Breast epithelium (tissue), 4 donors: ENCODE measurements at regions not wholly inside any gene's neighbourhood (a gene's known extent, or its start where the extent isn't known, plus 50 kb on each side); places are given as distances from the start of the nearest gene placed in this dataset.

Experiments used
- DNase-seq, 2 donors: peaks; one replicate each; pipeline ENCODE4 v3.0.0-alpha.2; 2019; ENCODE audit warnings: low spot score in 2 of 2
- H3K27ac ChIP-seq, 2 donors: fragments of 200-600 bp; sonication (generic) in 1 of 2; one replicate each; pipeline ENCODE4 v1.5.1; 2016 to 2019; ENCODE audit warnings: mild to moderate bottlenecking in 1 of 2
- H3K27me3 ChIP-seq, 2 donors: fragments of 200-600 bp; sonication (generic) in 1 of 2; one replicate each; pipeline versions ENCODE4 v1.5.1 to v1.6.0; 2017 to 2019; ENCODE audit warnings: control low read depth in 1 of 2, mild to moderate bottlenecking in 1 of 2
- H3K36me3 ChIP-seq: fragments of 200-600 bp; one replicate; pipeline ENCODE4 v1.5.1; 2019
- H3K4me1 ChIP-seq, 2 donors: fragments of 200-600 bp; sonication (generic); one replicate each; pipeline ENCODE4 v1.5.1; 2016 to 2019; ENCODE audit warnings: control low read depth in 1 of 2
- H3K4me3 ChIP-seq, 3 donors: fragments of 200-600 bp; sonication (generic); 1 replicate in 2 of 3; 2 replicates in 1 of 3; pipeline ENCODE4 v1.5.1; 2016 to 2019; ENCODE audit warnings: mild to moderate bottlenecking in 3 of 3, moderate library complexity in 2 of 3
- H3K9me3 ChIP-seq, 2 donors: fragments of 200-600 bp; sonication (generic) in 1 of 2; one replicate each; pipeline ENCODE4 v1.5.1; 2016 to 2019; ENCODE audit warnings: control low read depth in 1 of 2
- POLR2A ChIP-seq: fragments of 450-650 bp; IDR thresholded peaks from one replicate; pipeline ENCODE4 v1.6.1; 2016; ENCODE audit warnings: antibody characterized with exemption, mild to moderate bottlenecking, moderate library complexity
- POLR2AphosphoS5 ChIP-seq, 3 donors: sonication (generic); formaldehyde crosslinking; IDR thresholded peaks; one replicate each; pipeline ENCODE4 v1.6.1; 2017; ENCODE audit warnings: antibody characterized with exemption in 3 of 3
- intact Hi-C: fragments of 100-400 bp; cut with DNase I; formaldehyde crosslinking; loops from one replicate; pipeline ENCODE4 v1.15.1; 2023; ENCODE audit warnings: low total_unique reads
- TF ChIP-seq, protein P1 (sequence below), 3 donors: fragments of 450-650 bp; IDR thresholded peaks; one replicate each; pipeline ENCODE4 v1.5.1; 2016 to 2017; ENCODE audit warnings: antibody characterized with exemption in 3 of 3, mild to moderate bottlenecking in 3 of 3, moderate library complexity in 3 of 3

DNA sequence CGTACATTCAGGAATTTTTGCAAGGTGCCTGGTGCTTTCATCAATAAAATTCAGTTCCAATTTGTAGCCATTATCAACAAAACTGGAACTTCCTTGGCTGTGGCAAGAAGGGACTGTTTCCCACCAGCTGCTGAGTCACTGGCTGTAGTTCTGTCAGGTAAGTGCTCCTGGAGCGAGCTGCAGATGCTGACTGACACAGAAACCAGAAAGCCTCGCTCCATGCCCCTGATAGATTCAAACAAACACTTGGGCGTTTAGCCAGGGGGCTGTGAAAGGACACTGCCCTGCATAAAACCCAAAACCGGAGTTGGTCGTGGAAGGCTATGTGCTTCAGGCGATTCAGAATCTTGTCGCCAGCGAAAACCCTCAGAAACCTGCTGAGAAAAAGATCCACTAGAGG, 188.4 kb upstream of the FAM9B start:
- H3K4me3 ChIP-seq: no peak overlapping the region
- H3K27me3 ChIP-seq: peaks cover 0 to 4% of the 10 kb centered on the region in 2 donors
- no peaks in the 10 kb centered on the region for H3K9me3 ChIP-seq
- TF ChIP-seq, protein P1, sequence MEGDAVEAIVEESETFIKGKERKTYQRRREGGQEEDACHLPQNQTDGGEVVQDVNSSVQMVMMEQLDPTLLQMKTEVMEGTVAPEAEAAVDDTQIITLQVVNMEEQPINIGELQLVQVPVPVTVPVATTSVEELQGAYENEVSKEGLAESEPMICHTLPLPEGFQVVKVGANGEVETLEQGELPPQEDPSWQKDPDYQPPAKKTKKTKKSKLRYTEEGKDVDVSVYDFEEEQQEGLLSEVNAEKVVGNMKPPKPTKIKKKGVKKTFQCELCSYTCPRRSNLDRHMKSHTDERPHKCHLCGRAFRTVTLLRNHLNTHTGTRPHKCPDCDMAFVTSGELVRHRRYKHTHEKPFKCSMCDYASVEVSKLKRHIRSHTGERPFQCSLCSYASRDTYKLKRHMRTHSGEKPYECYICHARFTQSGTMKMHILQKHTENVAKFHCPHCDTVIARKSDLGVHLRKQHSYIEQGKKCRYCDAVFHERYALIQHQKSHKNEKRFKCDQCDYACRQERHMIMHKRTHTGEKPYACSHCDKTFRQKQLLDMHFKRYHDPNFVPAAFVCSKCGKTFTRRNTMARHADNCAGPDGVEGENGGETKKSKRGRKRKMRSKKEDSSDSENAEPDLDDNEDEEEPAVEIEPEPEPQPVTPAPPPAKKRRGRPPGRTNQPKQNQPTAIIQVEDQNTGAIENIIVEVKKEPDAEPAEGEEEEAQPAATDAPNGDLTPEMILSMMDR (IDR thresholded peaks at IDR 0.05): no peak
- no peak for TF ChIP-seq POLR2AphosphoS5 (IDR thresholded peaks at IDR 0.05)
- no peak for TF ChIP-seq POLR2A
- no peaks in the 10 kb centered on the region for H3K4me1 ChIP-seq
- no peak for DNase-seq
- H3K36me3 ChIP-seq: no peaks in the 10 kb centered on the region
- intact Hi-C loops: no loop called here
- no peak overlapping the region for H3K27ac ChIP-seq

DNA sequence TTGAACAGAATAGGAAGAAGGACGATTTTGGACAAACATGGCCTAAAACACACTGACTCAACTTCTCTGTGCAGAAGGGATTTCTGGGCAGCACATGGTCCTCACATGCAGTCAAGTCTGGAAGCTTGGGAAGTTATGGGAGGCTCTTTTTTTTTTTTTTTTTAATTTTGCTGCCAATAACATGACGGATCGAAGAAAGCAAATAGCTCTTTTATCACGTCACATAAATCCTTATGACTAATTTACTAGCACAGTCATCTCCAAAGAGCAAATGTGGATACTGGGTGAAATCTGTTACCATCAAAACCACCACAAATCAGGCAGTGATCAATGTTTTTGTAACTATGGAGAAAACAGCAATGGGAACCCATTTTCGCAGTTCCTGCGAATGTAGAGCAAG, 193.3 kb upstream of the FAM9B start:
- Histone ChIP-seq H3K4me1 (no peaks in the 10 kb centered on the region), H3K9me3 (no peaks in the 10 kb centered on the region), H3K27ac (no peak overlapping the region), H3K4me3 (no peak overlapping the region), H3K36me3 (no peaks in the 10 kb centered on the region), H3K27me3 (peaks cover 0 to 4% of the 10 kb centered on the region in 2 donors)
- intact Hi-C loops: no loop called here
- DNase-seq: no peak
- TF ChIP-seq POLR2A: no peak
- no peak for TF ChIP-seq POLR2AphosphoS5 (IDR thresholded peaks at IDR 0.05)
- TF ChIP-seq, protein P1 (IDR thresholded peaks at IDR 0.05): no peak

DNA sequence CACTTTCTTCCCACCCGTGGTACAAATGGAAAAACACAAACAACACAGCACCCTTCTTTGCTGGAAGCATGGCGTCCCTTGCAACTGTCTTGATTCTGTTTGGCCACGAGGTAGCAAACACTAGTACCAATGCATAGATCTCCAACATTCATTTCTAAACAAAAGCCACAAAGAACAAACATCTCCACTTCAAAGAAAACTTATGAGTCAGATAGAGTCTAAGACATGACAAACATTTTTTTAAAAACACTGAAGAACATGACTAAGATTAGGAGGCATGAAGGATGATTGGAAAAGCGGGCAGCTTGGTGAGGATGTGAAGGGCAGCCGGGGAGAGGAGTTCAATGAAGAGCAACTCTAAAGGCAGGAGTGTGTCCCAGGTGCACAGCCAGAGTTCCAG, 197.6 kb upstream of the FAM9B start:
- no peak for TF ChIP-seq POLR2AphosphoS5 (IDR thresholded peaks at IDR 0.05)
- TF ChIP-seq, protein P1 (IDR thresholded peaks at IDR 0.05): no peak
- no peak for TF ChIP-seq POLR2A
- Histone ChIP-seq H3K27me3 (no peaks in the 10 kb centered on the region), H3K9me3 (no peaks in the 10 kb centered on the region), H3K36me3 (no peaks in the 10 kb centered on the region), H3K4me3 (no peak overlapping the region), H3K27ac (no peak overlapping the region), H3K4me1 (no peaks in the 10 kb centered on the region)
- intact Hi-C loops: no loop called here
- DNase-seq: no peak

DNA sequence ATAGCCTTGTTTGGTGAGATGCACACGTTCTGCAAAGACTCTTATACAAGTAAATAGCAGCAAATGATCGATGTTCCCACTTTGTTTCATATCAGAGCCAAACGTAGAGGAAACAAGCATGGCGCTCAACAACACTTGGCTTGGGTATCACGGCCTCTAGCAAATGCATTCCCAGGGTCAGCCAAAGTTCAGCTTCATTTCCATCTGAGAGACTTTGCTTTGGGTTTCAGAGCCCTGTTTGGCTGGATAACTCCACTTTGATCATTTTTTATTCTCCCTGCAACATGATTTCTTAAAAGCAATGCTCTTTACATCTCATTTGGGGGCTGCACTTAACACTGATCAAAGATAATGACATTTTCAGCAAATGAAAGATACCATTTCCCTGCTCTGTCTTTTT, 199.2 kb upstream of the FAM9B start:
- intact Hi-C loops: no loop called here
- Histone ChIP-seq H3K36me3 (no peaks in the 10 kb centered on the region), H3K4me1 (no peaks in the 10 kb centered on the region), H3K4me3 (no peak overlapping the region), H3K9me3 (no peaks in the 10 kb centered on the region), H3K27ac (no peak overlapping the region), H3K27me3 (no peaks in the 10 kb centered on the region)
- DNase-seq: no peak
- TF ChIP-seq POLR2AphosphoS5 (IDR thresholded peaks at IDR 0.05) (no peak), POLR2A (no peak)
- TF ChIP-seq, protein P1 (IDR thresholded peaks at IDR 0.05): no peak

DNA sequence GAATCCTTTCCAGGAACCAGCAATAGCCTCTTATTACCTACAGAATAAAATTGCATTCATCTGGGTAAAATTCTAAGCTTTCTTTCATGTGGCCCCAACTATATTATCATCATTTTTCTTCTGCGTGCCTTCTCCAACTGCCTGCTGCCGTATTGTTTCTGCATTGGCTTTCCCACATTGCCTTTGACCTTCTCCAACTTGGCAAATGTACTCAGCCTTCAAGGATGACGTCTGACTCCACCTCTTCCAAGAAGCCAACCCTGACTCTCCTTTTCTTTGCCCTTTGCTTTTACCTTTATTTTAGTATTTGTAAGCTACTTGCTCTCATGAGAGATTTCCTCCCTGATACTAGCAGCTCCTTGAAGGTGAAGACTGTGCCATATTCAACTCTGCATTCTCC, 200.4 kb upstream of the FAM9B start:
- Histone ChIP-seq H3K4me1 (no peaks in the 10 kb centered on the region), H3K36me3 (no peaks in the 10 kb centered on the region), H3K9me3 (no peaks in the 10 kb centered on the region), H3K27ac (no peak overlapping the region), H3K27me3 (no peaks in the 10 kb centered on the region), H3K4me3 (no peak overlapping the region)
- intact Hi-C loops: no loop called here
- TF ChIP-seq, protein P1 (IDR thresholded peaks at IDR 0.05): no peak
- no peak for TF ChIP-seq POLR2AphosphoS5 (IDR thresholded peaks at IDR 0.05)
- TF ChIP-seq POLR2A: no peak
- no peak for DNase-seq
